PC-3 (cell line): ENCODE measurements at regions not wholly inside any gene's neighbourhood (a gene's known extent, or its start where the extent isn't known, plus 50 kb on each side); places are given as distances from the start of the nearest gene placed in this dataset.

Experiments used
- CTCF ChIP-seq: fragments of 300-600 bp; sonication (generic); conservative IDR thresholded peaks from 2 replicates; pipeline ENCODE4 v1.5.1; 2017; ENCODE audit warnings: antibody characterized with exemption, low read depth, mild to moderate bottlenecking, low read length
- EZH2 ChIP-seq: fragments of 300-600 bp; sonication (generic); IDR thresholded peaks from one replicate; pipeline ENCODE4 v1.6.1; 2017; ENCODE audit warnings: antibody characterized with exemption, mild to moderate bottlenecking, low read length; ENCODE audit not compliant: unreplicated experiment
- EZH2phosphoT487 ChIP-seq: fragments of 300-600 bp; sonication (generic); IDR thresholded peaks from 2 replicates; pipeline ENCODE4 v1.6.1; 2018; ENCODE audit warnings: mild to moderate bottlenecking, antibody characterized with exemption, low read length, borderline replicate concordance

DNA sequence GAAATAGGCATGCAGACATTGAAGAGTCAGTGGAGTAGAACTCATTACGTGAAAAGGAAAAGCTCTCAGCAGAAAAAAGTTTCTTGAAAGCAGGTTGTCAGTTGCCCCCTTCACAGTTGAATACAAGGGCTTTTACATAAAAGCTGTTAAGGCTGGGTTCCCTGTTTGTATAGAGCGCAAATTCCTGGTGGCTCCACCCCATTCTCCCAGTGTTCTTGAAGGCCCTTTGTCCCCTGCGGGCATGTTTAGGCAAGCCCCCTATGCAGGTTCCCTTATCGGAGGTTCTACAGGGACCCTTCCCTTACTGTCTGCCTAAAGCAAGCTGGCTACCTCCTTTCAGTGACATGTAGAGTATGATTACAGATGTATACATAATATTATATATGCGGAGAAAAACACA, 497.2 kb upstream of the SYT4 start:
- TF ChIP-seq EZH2: no peak
- no peak for TF ChIP-seq CTCF
- no peak for TF ChIP-seq EZH2phosphoT487
